Trophoblast cell (in vitro differentiated cells and primary cell): ENCODE measurements at regions not wholly inside any gene's neighbourhood (a gene's known extent, or its start where the extent isn't known, plus 50 kb on each side); places are given as distances from the start of the nearest gene placed in this dataset.

Source experiments
- DNase-seq, 2 donors: peaks; one replicate each; pipeline ENCODE4 v3.0.0-alpha.2; 2016
- H2AFZ ChIP-seq: 2 replicates; pipeline ENCODE4 v1.6.1; 2013; ENCODE audit warnings: low read length, moderate library complexity, mild to moderate bottlenecking; ENCODE audit not compliant: insufficient read depth, poor library complexity
- H2AK5ac ChIP-seq: 2 replicates; pipeline ENCODE4 v1.6.1; 2013; ENCODE audit warnings: mild to moderate bottlenecking, low read length
- H2BK120ac ChIP-seq: 2 replicates; pipeline ENCODE4 v1.6.1; 2013; ENCODE audit warnings: low read length, mild to moderate bottlenecking, moderate library complexity; ENCODE audit not compliant: insufficient read depth, poor library complexity
- H2BK12ac ChIP-seq: 2 replicates; pipeline ENCODE4 v1.6.1; 2013; ENCODE audit warnings: mild to moderate bottlenecking, low read length, moderate library complexity
- H2BK5ac ChIP-seq: 2 replicates; pipeline ENCODE4 v1.6.1; 2013; ENCODE audit warnings: low read length, low read depth, moderate library complexity, mild to moderate bottlenecking; ENCODE audit not compliant: poor library complexity
- H3K14ac ChIP-seq: 2 replicates; pipeline ENCODE4 v1.6.1; 2013; ENCODE audit warnings: mild to moderate bottlenecking, low read length
- H3K18ac ChIP-seq: 2 replicates; pipeline ENCODE4 v1.6.1; 2013; ENCODE audit warnings: mild to moderate bottlenecking, low read length
- H3K23ac ChIP-seq: 2 replicates; pipeline ENCODE4 v1.6.1; 2013; ENCODE audit warnings: low read length
- H3K27ac ChIP-seq: 2 replicates; pipeline ENCODE4 v1.5.1; 2013; ENCODE audit warnings: low read depth, mild to moderate bottlenecking, inconsistent platforms, low read length, moderate library complexity
- H3K27me3 ChIP-seq: 2 replicates; pipeline ENCODE4 v1.6.1; 2013; ENCODE audit warnings: inconsistent platforms, mild to moderate bottlenecking, low read length, moderate library complexity; ENCODE audit not compliant: insufficient read depth
- H3K36me3 ChIP-seq, 2 experiments: 1 replicate in 1 of 2; 2 replicates in 1 of 2; pipeline ENCODE4 v1.6.1; 2013; ENCODE audit warnings: low read length in 2 of 2, mild to moderate bottlenecking in 2 of 2, moderate library complexity in 1 of 2; ENCODE audit not compliant: insufficient read depth in 2 of 2, control insufficient read depth in 1 of 2
- H3K4ac ChIP-seq: 2 replicates; pipeline ENCODE4 v1.6.1; 2013; ENCODE audit warnings: low read depth, mild to moderate bottlenecking, low read length, moderate library complexity
- H3K4me1 ChIP-seq, 2 experiments: 1 replicate in 1 of 2; 2 replicates in 1 of 2; pipeline ENCODE4 v1.6.1; 2013; ENCODE audit warnings: low read length in 2 of 2, mild to moderate bottlenecking in 2 of 2, moderate library complexity in 1 of 2; ENCODE audit not compliant: insufficient read depth in 2 of 2, control insufficient read depth in 1 of 2
- H3K4me2 ChIP-seq: 2 replicates; pipeline ENCODE4 v1.6.1; 2013; ENCODE audit warnings: inconsistent platforms, mild to moderate bottlenecking, low read length, moderate library complexity
- H3K4me3 ChIP-seq: 2 replicates; pipeline ENCODE4 v1.5.1; 2013; ENCODE audit warnings: mild to moderate bottlenecking, low read depth, low read length, inconsistent platforms
- H3K79me1 ChIP-seq: one replicate; pipeline ENCODE4 v1.6.1; 2013; ENCODE audit warnings: low read length
- H3K79me2 ChIP-seq: 2 replicates; pipeline ENCODE4 v1.6.1; 2013; ENCODE audit warnings: low read length, mild to moderate bottlenecking; ENCODE audit not compliant: control insufficient read depth, insufficient read depth, poor library complexity
- H3K9ac ChIP-seq: 2 replicates; pipeline ENCODE4 v1.6.1; 2013; ENCODE audit warnings: mild to moderate bottlenecking, low read length
- H3K9me3 ChIP-seq: 2 replicates; pipeline ENCODE4 v1.6.1; 2013; ENCODE audit warnings: low read depth, mild to moderate bottlenecking, control low read depth, inconsistent platforms, low read length; ENCODE audit not compliant: insufficient read depth
- H4K12ac ChIP-seq: 2 replicates; pipeline ENCODE4 v1.6.1; 2013; ENCODE audit warnings: low read depth, mild to moderate bottlenecking, low read length, moderate library complexity
- H4K8ac ChIP-seq: 2 replicates; pipeline ENCODE4 v1.6.1; 2013; ENCODE audit warnings: low read depth, mild to moderate bottlenecking, low read length, moderate library complexity
- H4K91ac ChIP-seq: one replicate; pipeline ENCODE4 v1.6.1; 2013; ENCODE audit warnings: low read depth, mild to moderate bottlenecking, low read length, moderate library complexity
- WGBS: extraction: QIAGEN DNeasy Blood & Tissue Kit; methylation state at CpG from one replicate; pipeline ENCODE4 v1.1.7; 2013; ENCODE audit warnings: missing lambda C conversion rate; ENCODE audit not compliant: insufficient read length, insufficient coverage; ENCODE audit errors: extremely low coverage; 5-methylcytosine and 5-hydroxymethylcytosine counted together

- no peak overlapping the region for H3K18ac ChIP-seq
- H3K27ac ChIP-seq: no peak overlapping the region
- H3K14ac ChIP-seq: no peak overlapping the region
- H3K4me3 ChIP-seq: no peak overlapping the region
- H2AK5ac ChIP-seq: no peak overlapping the region
- no peaks in the 10 kb centered on the region for H3K36me3 ChIP-seq
- H2BK12ac ChIP-seq: no peak overlapping the region
- H3K4me1 ChIP-seq: no peaks in the 10 kb centered on the region
- H3K27me3 ChIP-seq: no peaks in the 10 kb centered on the region
- no peak overlapping the region for H3K9ac ChIP-seq
- no peak overlapping the region for H4K8ac ChIP-seq
- H2BK120ac ChIP-seq: no peak overlapping the region
- no peak overlapping the region for H2AFZ ChIP-seq
- no peak overlapping the region for H3K4me2 ChIP-seq
- no peaks in the 10 kb centered on the region for H3K79me2 ChIP-seq
- no peaks in the 10 kb centered on the region for H3K9me3 ChIP-seq
- H4K12ac ChIP-seq: no peak overlapping the region
- DNase-seq: no peak
- no peak overlapping the region for H3K23ac ChIP-seq
- H3K4ac ChIP-seq: no peak overlapping the region
- H3K79me1 ChIP-seq: no peaks in the 10 kb centered on the region
- H4K91ac ChIP-seq: no peak overlapping the region
- no peak overlapping the region for H2BK5ac ChIP-seq
Observed at GRCh38 chr2:118301248-118301647, 213.0 kb downstream of the INSIG2 start.

DNA sequence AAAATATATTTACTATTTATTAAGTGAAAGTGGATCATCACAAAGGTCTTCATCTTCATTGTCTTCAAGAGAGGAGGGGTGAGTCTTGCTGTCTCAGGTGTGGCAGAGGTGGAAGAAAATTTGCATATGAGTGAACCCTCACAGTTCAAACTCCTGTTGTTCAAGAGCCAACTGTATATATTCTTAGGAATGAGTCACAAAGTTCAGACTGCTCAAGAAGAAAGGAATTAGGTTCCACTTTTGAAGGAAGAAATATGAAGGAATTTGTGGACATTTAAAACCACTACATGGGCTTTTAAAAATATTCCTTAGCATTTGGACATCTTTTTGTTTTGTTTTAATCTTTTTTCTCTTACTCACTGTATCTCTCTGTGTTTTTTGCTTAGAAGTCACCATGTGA, 212.6 kb downstream of the INSIG2 start:
- H3K23ac ChIP-seq: no peak overlapping the region
- H4K12ac ChIP-seq: no peak overlapping the region
- H3K36me3 ChIP-seq: no peaks in the 10 kb centered on the region
- H2AK5ac ChIP-seq: no peak overlapping the region
- H3K4me3 ChIP-seq: no peak overlapping the region
- no peak for DNase-seq
- no peak overlapping the region for H3K27ac ChIP-seq
- no peak overlapping the region for H4K91ac ChIP-seq
- no peak overlapping the region for H2BK5ac ChIP-seq
- no peaks in the 10 kb centered on the region for H3K4me1 ChIP-seq
- H3K4ac ChIP-seq: no peak overlapping the region
- H3K27me3 ChIP-seq: no peaks in the 10 kb centered on the region
- H4K8ac ChIP-seq: no peak overlapping the region
- no peak overlapping the region for H3K18ac ChIP-seq
- no peak overlapping the region for H2BK12ac ChIP-seq
- H3K79me2 ChIP-seq: no peaks in the 10 kb centered on the region
- no peak overlapping the region for H3K9ac ChIP-seq
- H2AFZ ChIP-seq: no peak overlapping the region
- no peak overlapping the region for H2BK120ac ChIP-seq
- H3K14ac ChIP-seq: no peak overlapping the region
- no peaks in the 10 kb centered on the region for H3K79me1 ChIP-seq
- no peak overlapping the region for H3K4me2 ChIP-seq
- H3K9me3 ChIP-seq: no peaks in the 10 kb centered on the region

- Histone ChIP-seq H3K79me2 (no peaks in the 10 kb centered on the region), H4K12ac (no peak overlapping the region), H3K18ac (no peak overlapping the region), H2AK5ac (no peak overlapping the region), H3K27me3 (no peaks in the 10 kb centered on the region), H3K27ac (no peak overlapping the region), H2AFZ (no peak overlapping the region), H3K9ac (no peak overlapping the region), H3K4me3 (no peak overlapping the region), H3K79me1 (no peaks in the 10 kb centered on the region), H3K36me3 (no peaks in the 10 kb centered on the region), H3K4me1 (no peaks in the 10 kb centered on the region), H3K14ac (no peak overlapping the region), H3K4me2 (no peak overlapping the region), H4K8ac (no peak overlapping the region), H2BK120ac (no peak overlapping the region), H2BK12ac (no peak overlapping the region), H4K91ac (no peak overlapping the region), H3K23ac (no peak overlapping the region), H3K4ac (no peak overlapping the region), H3K9me3 (peaks cover under 1% of the 10 kb centered on the region), H2BK5ac (no peak overlapping the region)
- no peak for DNase-seq
- no CpG with 5 or more reads among the region's 4 CpGs for WGBS
Observed at GRCh38 chr2:118296663-118297062, 208.4 kb downstream of the INSIG2 start.

- no peak for DNase-seq
- Histone ChIP-seq H3K4me2 (no peak overlapping the region), H2AK5ac (no peak overlapping the region), H3K23ac (no peak overlapping the region), H3K9me3 (peaks cover 2% of the 10 kb centered on the region), H4K8ac (no peak overlapping the region), H3K4me3 (no peak overlapping the region), H3K27me3 (no peaks in the 10 kb centered on the region), H3K9ac (no peak overlapping the region), H3K79me1 (no peaks in the 10 kb centered on the region), H3K18ac (no peak overlapping the region), H4K12ac (no peak overlapping the region), H3K4ac (no peak overlapping the region), H2BK12ac (no peak overlapping the region), H2BK5ac (no peak overlapping the region), H3K27ac (no peak overlapping the region), H3K14ac (no peak overlapping the region), H3K4me1 (no peaks in the 10 kb centered on the region), H3K79me2 (no peaks in the 10 kb centered on the region), H3K36me3 (no peaks in the 10 kb centered on the region), H2AFZ (no peak overlapping the region), H2BK120ac (no peak overlapping the region), H4K91ac (no peak overlapping the region)
- WGBS: no CpG with 5 or more reads among the region's 9 CpGs
Observed at GRCh38 chr2:118295592-118296390, 207.5 kb downstream of the INSIG2 start.
